ENCODE measurements at regions not wholly inside any gene's neighbourhood (a gene's known extent, or its start where the extent isn't known, plus 50 kb on each side); places are given as distances from the start of the nearest gene placed in this dataset.

- Histone ChIP-seq H3K4me1 (ENCODE audit: control insufficient read depth, extremely low read depth, insufficient read depth, low read length) (peaks cover 21% of the 10 kb centered on the region), H3K27me3 (ENCODE audit: control insufficient read depth in 2 of 2, insufficient read depth in 2 of 2, low read length in 2 of 2) (no peaks in the 10 kb centered on the region), H3K4me2 (ENCODE audit: insufficient read depth, low read length) (no peak overlapping the region), H3K9me1 (replicated peaks; ENCODE audit: control insufficient read depth, extremely low read depth, insufficient read depth, low read length) (no peaks in the 10 kb centered on the region), H3K27ac (ENCODE audit: insufficient read depth, low read depth, low read length) (no peak overlapping the region), H3K36me3 (ENCODE audit: control insufficient read depth in 2 of 2, extremely low read depth in 1 of 2, insufficient read depth in 2 of 2, low read length in 2 of 2) (no peaks in the 10 kb centered on the region), H3K4me3 (replicated peaks in 1 of 3; ENCODE audit: insufficient read depth in 1 of 3, low read depth in 1 of 3, low read length in 3 of 3) (no peak overlapping the region), H3K79me2 (ENCODE audit: control insufficient read depth, insufficient read depth, low read length) (no peaks in the 10 kb centered on the region), H2AFZ (ENCODE audit: low read depth, low read length) (no peak overlapping the region), H3K9ac (replicated peaks; ENCODE audit: extremely low read depth, insufficient read depth, low read length) (no peak overlapping the region), H4K20me1 (replicated peaks; ENCODE audit: control insufficient read depth, extremely low read depth, insufficient read depth, low read length) (no peaks in the 10 kb centered on the region), H3K9me3 (replicated peaks; ENCODE audit: control insufficient read depth, insufficient read depth, low read length) (no peaks in the 10 kb centered on the region)
- no TSS peak for BruUV-seq (replicated peaks)
- no peak for DNase-seq (ENCODE audit: low read depth, low spot score)
- intact Hi-C loops (cut with micrococcal nuclease) (loop anchor here (5.0 kb wide), 2 partner anchors 51 to 311 kb away; partner anchors contain the start of gene IKZF2), dilution Hi-C loops (cut with MboI; ENCODE audit: extremely low pct_ligation_motif_present, low sequenced_read_pairs) (no loop called here)
- TF ChIP-seq JUN (IDR thresholded peaks at IDR 0.05; ENCODE audit: borderline replicate concordance, insufficient read depth, insufficient read length, low read depth) (no peak), GATA2 (IDR thresholded peaks at IDR 0.05; ENCODE audit: insufficient read depth, insufficient read length, low read depth, low read length) (no peak), CTCF (IDR thresholded peaks at IDR 0.05; ENCODE audit: extremely low read depth in 1 of 2, insufficient read depth in 1 of 2, low read depth in 1 of 2, low read length in 2 of 2) (no peak), EZH2 (IDR thresholded peaks at IDR 0.05; ENCODE audit: borderline replicate concordance, low read depth, low read length, severe bottlenecking) (no peak), MYC (IDR thresholded peaks at IDR 0.05; ENCODE audit: low read depth, low read length) (no peak), POLR2AphosphoS5 (IDR thresholded peaks at IDR 0.05; ENCODE audit: insufficient read depth, low read depth, low read length) (no peak), MAX (IDR thresholded peaks at IDR 0.05; ENCODE audit: insufficient read depth, insufficient read length) (no peak), FOS (IDR thresholded peaks at IDR 0.05; ENCODE audit: borderline replicate concordance, insufficient read depth, low read length) (no peak), POLR2A (IDR thresholded peaks at IDR 0.05; ENCODE audit: low read depth, low read length) (no peak)
- CTCF ChIA-PET: interaction anchor here (0.7 kb wide), 2 partner anchors 64 to 312 kb away, joined by 3 read pairs; no protein-coding TSS in a partner anchor
- POLR2A ChIA-PET: no interaction called here
- FAIRE-seq: no peak
These were observed 302.9 kb upstream of the ERBB4 start for GRCh38 chr2:212841460-212841859.
